SK-N-SH treated with all-trans-retinoic acid at 6 μM for 48 hours (cell line): ENCODE measurements at regions not wholly inside any gene's neighbourhood (a gene's known extent, or its start where the extent isn't known, plus 50 kb on each side); places are given as distances from the start of the nearest gene placed in this dataset.

Experiments
- ATAC-seq: fragments of 200-7000 bp; cut with Tn5 transposase; 3 replicates; pipeline ENCODE4 v1.9.1; 2020; ENCODE audit warnings: mild to moderate bottlenecking, moderate library complexity
- ARNTL ChIP-seq: fragments of 450-650 bp; formaldehyde crosslinking; IDR thresholded peaks from 2 replicates; pipeline ENCODE4 v1.5.0; 2020; ENCODE audit warnings: low read depth, mild to moderate bottlenecking, moderate library complexity, borderline replicate concordance
- BACH2 ChIP-seq: fragments of 250-450 bp; sonication (Bioruptor Pico); IDR thresholded peaks from 2 replicates; pipeline ENCODE4 v1.9.0; 2021; ENCODE audit warnings: mild to moderate bottlenecking, borderline replicate concordance
- CSDC2 ChIP-seq: fragments of 250-450 bp; sonication (Bioruptor Pico); IDR thresholded peaks from 2 replicates; pipeline ENCODE4 v1.5.0; 2020; ENCODE audit warnings: mild to moderate bottlenecking, moderate library complexity
- CSRNP3 ChIP-seq: fragments of 250-450 bp; sonication (Bioruptor Pico); IDR thresholded peaks from 2 replicates; pipeline ENCODE4 v1.5.1; 2021; ENCODE audit warnings: mild to moderate bottlenecking, moderate library complexity
- ESRRG ChIP-seq: fragments of 250-450 bp; sonication (Bioruptor Pico); IDR thresholded peaks from 2 replicates; pipeline ENCODE4 v1.6.1; 2021; ENCODE audit warnings: mild to moderate bottlenecking
- GLIS3 ChIP-seq: fragments of 250-450 bp; sonication (Bioruptor Pico); IDR thresholded peaks from 2 replicates; pipeline ENCODE4 v1.5.0; 2020; ENCODE audit warnings: mild to moderate bottlenecking, moderate library complexity
- ISL1 ChIP-seq: fragments of 250-450 bp; sonication (Bioruptor Pico); IDR thresholded peaks from 2 replicates; pipeline ENCODE4 v2.1.2; 2022; ENCODE audit warnings: mild to moderate bottlenecking, moderate library complexity
- OSR1 ChIP-seq: fragments of 250-450 bp; sonication (Bioruptor Pico); IDR thresholded peaks from 2 replicates; pipeline ENCODE4 v1.8.0; 2022; ENCODE audit warnings: moderate library complexity, mild to moderate bottlenecking, inconsistent platforms
- PATZ1 ChIP-seq: fragments of 250-450 bp; sonication (Bioruptor Pico); IDR thresholded peaks from 2 replicates; pipeline ENCODE4 v1.8.0; 2020; ENCODE audit warnings: mild to moderate bottlenecking, moderate library complexity, borderline replicate concordance
- PPARA ChIP-seq: fragments of 250-450 bp; sonication (Bioruptor Pico); IDR thresholded peaks from 2 replicates; pipeline ENCODE4 v1.5.0; 2020; ENCODE audit warnings: mild to moderate bottlenecking, borderline replicate concordance
- RARB ChIP-seq: fragments of 250-450 bp; sonication (Bioruptor Pico); IDR thresholded peaks from 2 replicates; pipeline ENCODE4 v1.8.0; 2021; ENCODE audit warnings: mild to moderate bottlenecking, moderate library complexity
- SNAI2 ChIP-seq: fragments of 250-450 bp; sonication (Bioruptor Pico); IDR thresholded peaks from 2 replicates; pipeline ENCODE4 v1.5.0; 2020; ENCODE audit warnings: mild to moderate bottlenecking, moderate library complexity
- TCF4 ChIP-seq: fragments of 250-450 bp; sonication (Bioruptor Pico); IDR thresholded peaks from 2 replicates; pipeline ENCODE4 v1.8.0; 2021; ENCODE audit warnings: mild to moderate bottlenecking, moderate library complexity, borderline replicate concordance
- ZC3H10 ChIP-seq: fragments of 250-450 bp; sonication (Bioruptor Pico); IDR thresholded peaks from 2 replicates; pipeline ENCODE4 v1.5.1; 2021; ENCODE audit warnings: mild to moderate bottlenecking, moderate library complexity
- ZFP3 ChIP-seq: fragments of 250-450 bp; sonication (Bioruptor Pico); IDR thresholded peaks from 2 replicates; pipeline ENCODE4 v1.5.0; 2020; ENCODE audit warnings: mild to moderate bottlenecking, moderate library complexity
- ZFP30 ChIP-seq: fragments of 450-650 bp; formaldehyde crosslinking; IDR thresholded peaks from 2 replicates; pipeline ENCODE4 v1.5.0; 2022; ENCODE audit warnings: mild to moderate bottlenecking, moderate library complexity
- ZNF565 ChIP-seq: fragments of 450-650 bp; formaldehyde crosslinking; conservative IDR thresholded peaks from 2 replicates; pipeline ENCODE4 v1.5.0; 2020; ENCODE audit warnings: low read depth, mild to moderate bottlenecking, moderate library complexity
- ZNF70 ChIP-seq: fragments of 450-650 bp; formaldehyde crosslinking; IDR thresholded peaks from 2 replicates; pipeline ENCODE4 v1.5.0; 2020; ENCODE audit warnings: mild to moderate bottlenecking, moderate library complexity
- ZNF8 ChIP-seq: fragments of 450-650 bp; formaldehyde crosslinking; IDR thresholded peaks from 2 replicates; pipeline ENCODE4 v1.5.0; 2020; ENCODE audit warnings: mild to moderate bottlenecking, moderate library complexity
- TF ChIP-seq, protein P1 (sequence below): fragments of 250-450 bp; sonication (Bioruptor Pico); IDR thresholded peaks from 2 replicates; pipeline ENCODE4 v1.5.0; 2020; ENCODE audit warnings: mild to moderate bottlenecking, moderate library complexity
- TF ChIP-seq, protein P2 (sequence below): fragments of 250-450 bp; sonication (Bioruptor Pico); IDR thresholded peaks from 2 replicates; pipeline ENCODE4 v1.5.1; 2020; ENCODE audit warnings: low read depth, mild to moderate bottlenecking, moderate library complexity

DNA sequence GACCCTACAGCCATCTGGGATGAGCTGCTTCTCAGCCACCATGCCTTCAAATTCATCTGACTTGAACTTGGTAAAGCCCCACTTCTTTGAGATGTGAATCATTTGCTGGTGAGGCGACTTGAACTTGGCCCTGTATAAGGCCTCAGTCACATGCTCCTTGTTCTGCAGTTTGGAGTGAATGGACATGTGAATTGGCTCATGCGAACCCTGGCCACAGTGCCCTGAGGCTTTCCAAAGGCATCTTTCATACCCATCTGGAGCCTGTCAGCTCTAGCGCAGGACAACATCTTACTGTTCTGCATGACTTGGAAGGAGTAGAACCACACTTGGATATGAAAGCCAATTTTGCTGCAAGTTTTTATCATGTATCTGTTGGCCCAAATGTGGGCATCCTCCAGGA lies 244.0 kb upstream of the FAM83B start:
- ATAC-seq: no peak
- TF ChIP-seq ZNF8 (CRISPR knock-in tag) (no peak), ZC3H10 (no peak), PATZ1 (CRISPR knock-in tag) (no peak), CSDC2 (CRISPR knock-in tag) (no peak), SNAI2 (CRISPR knock-in tag) (no peak), ZNF565 (no peak), ZFP30 (CRISPR knock-in tag) (no peak), RARB (no peak), CSRNP3 (CRISPR knock-in tag) (no peak), ARNTL (no peak), BACH2 (CRISPR knock-in tag) (no peak), OSR1 (no peak), PPARA (CRISPR knock-in tag) (no peak), GLIS3 (CRISPR knock-in tag) (no peak), ZFP3 (CRISPR knock-in tag) (no peak)
- TF ChIP-seq, protein P1, sequence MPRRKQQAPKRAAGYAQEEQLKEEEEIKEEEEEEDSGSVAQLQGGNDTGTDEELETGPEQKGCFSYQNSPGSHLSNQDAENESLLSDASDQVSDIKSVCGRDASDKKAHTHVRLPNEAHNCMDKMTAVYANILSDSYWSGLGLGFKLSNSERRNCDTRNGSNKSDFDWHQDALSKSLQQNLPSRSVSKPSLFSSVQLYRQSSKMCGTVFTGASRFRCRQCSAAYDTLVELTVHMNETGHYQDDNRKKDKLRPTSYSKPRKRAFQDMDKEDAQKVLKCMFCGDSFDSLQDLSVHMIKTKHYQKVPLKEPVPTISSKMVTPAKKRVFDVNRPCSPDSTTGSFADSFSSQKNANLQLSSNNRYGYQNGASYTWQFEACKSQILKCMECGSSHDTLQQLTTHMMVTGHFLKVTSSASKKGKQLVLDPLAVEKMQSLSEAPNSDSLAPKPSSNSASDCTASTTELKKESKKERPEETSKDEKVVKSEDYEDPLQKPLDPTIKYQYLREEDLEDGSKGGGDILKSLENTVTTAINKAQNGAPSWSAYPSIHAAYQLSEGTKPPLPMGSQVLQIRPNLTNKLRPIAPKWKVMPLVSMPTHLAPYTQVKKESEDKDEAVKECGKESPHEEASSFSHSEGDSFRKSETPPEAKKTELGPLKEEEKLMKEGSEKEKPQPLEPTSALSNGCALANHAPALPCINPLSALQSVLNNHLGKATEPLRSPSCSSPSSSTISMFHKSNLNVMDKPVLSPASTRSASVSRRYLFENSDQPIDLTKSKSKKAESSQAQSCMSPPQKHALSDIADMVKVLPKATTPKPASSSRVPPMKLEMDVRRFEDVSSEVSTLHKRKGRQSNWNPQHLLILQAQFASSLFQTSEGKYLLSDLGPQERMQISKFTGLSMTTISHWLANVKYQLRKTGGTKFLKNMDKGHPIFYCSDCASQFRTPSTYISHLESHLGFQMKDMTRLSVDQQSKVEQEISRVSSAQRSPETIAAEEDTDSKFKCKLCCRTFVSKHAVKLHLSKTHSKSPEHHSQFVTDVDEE (CRISPR knock-in tag): no peak

- TF ChIP-seq TCF4: no peak
- TF ChIP-seq ZNF565: no peak
- no peak for ATAC-seq
Observed at GRCh38 chr6:54609981-54610380, 236.6 kb upstream of the FAM83B start.

DNA sequence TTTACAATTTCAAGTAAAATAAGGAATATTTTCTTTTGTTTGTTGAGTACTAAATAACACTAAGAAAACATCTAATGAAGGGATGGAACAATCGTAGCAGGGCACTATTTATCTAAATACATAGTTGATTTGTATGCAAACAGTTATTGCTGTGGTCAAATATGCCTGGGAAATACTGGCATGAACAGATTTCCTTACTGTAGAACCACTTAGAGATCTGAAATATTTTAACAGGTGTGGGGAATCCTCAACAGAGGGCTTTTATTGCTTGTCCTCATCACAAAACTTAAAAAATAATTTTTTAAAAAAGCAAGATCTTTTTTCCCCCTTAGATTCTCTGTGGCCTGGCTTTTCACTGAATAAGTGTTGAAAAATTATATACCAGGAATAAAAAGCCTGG lies 233.0 kb upstream of the FAM83B start:
- no peak for TF ChIP-seq ZNF8 (CRISPR knock-in tag)
- TF ChIP-seq OSR1: no peak
- no peak for TF ChIP-seq CSDC2 (CRISPR knock-in tag)
- TF ChIP-seq ZNF70 (CRISPR knock-in tag): no peak
- no peak for TF ChIP-seq BACH2 (CRISPR knock-in tag)
- TF ChIP-seq CSRNP3 (CRISPR knock-in tag): no peak
- TF ChIP-seq ARNTL: no peak
- TF ChIP-seq, protein P2, sequence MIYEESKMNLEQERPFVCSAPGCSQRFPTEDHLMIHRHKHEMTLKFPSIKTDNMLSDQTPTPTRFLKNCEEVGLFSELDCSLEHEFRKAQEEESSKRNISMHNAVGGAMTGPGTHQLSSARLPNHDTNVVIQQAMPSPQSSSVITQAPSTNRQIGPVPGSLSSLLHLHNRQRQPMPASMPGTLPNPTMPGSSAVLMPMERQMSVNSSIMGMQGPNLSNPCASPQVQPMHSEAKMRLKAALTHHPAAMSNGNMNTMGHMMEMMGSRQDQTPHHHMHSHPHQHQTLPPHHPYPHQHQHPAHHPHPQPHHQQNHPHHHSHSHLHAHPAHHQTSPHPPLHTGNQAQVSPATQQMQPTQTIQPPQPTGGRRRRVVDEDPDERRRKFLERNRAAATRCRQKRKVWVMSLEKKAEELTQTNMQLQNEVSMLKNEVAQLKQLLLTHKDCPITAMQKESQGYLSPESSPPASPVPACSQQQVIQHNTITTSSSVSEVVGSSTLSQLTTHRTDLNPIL (CRISPR knock-in tag): no peak
- no peak for TF ChIP-seq ZC3H10
- no peak for TF ChIP-seq PPARA (CRISPR knock-in tag)
- TF ChIP-seq SNAI2 (CRISPR knock-in tag): no peak
- TF ChIP-seq PATZ1 (CRISPR knock-in tag): no peak
- TF ChIP-seq ESRRG (CRISPR knock-in tag): no peak
- no peak for TF ChIP-seq TCF4
- TF ChIP-seq GLIS3 (CRISPR knock-in tag): no peak
- no peak for TF ChIP-seq RARB
- TF ChIP-seq, protein P1 (CRISPR knock-in tag): no peak
- no peak for TF ChIP-seq ZFP3 (CRISPR knock-in tag)
- no peak for TF ChIP-seq ISL1 (CRISPR knock-in tag)
- TF ChIP-seq ZFP30 (CRISPR knock-in tag): no peak
- TF ChIP-seq, all 23 proteins: peak for 0
- no peak for ATAC-seq
